Stimulated activated CD4-positive, alpha-beta T cell treated with anti-CD3 and anti-CD28 coated beads, Interleukin-1b, Interleukin-23, amount 100 ng/mL, for 48 hours (primary cell): ENCODE measurements at regions not wholly inside any gene's neighbourhood (a gene's known extent, or its start where the extent isn't known, plus 50 kb on each side); places are given as distances from the start of the nearest gene placed in this dataset.
"Not testable (repeated sequence)": the region's sequence is repeated elsewhere in the genome, so short reads cannot be mapped to it uniquely, and the experiment has no call there.

Experiments used
- DNase-seq: peaks from one replicate; pipeline ENCODE4 v3.0.0-alpha.2; 2020

DNA sequence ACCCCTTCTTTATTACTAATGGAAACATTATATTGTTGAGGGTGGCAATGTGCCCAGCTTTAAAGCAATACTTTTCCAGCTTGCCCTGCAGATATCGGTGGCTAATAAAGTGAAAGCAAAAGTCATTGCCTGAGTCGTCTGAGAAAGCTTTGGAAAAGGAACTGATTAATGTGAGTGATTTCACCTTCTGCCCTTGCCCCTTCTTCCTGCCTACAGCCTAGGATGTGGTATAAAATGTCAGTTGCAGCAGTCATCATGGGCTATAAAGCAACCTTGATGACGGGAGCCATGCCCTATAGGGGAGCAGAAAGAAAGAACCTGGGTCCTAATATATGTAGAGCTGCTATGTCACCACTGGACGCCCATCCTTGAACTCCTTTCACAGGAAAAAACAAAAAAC is 132.4 kb upstream of the USP9X start:
- DNase-seq: peak; percentile 2

DNA sequence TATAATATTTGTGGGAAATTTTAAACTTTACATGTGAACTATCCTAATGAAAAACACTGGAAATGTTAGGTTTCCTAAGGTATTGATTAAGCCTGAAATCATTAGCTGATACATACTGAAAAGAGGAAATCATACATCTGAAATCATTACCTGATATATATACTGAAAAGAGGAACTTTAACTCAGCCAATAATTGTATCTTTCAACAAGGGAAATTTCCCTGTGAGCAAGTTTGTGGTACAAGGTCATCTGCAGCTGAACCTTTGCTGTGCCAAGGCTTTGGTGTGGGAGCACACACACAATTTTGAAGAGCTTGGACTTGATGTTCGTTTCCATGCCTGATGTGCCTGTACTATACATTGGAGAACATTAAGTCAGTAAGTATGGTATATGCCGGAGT is 131.9 kb upstream of the USP9X start:
- no peak for DNase-seq

DNA sequence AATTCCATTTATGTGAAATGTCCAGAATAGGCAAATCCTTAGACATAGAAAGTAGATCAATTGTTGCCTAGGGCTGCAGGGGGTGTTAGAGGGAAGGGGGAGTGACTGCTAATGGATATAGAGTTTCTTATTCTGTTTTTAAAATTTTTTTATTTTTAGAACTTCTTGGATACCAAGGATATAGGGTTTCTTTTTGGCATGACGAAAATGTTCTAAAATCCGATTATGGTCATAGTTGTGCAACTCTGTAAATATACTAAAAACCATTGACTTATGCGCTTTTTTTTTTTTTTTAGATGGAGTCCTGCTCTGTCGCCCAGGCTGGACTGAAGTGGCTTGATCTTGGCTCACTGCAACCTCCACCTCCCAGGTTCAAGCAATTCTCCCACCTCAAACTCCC is 125.2 kb upstream of the USP9X start:
- no peak for DNase-seq

DNA sequence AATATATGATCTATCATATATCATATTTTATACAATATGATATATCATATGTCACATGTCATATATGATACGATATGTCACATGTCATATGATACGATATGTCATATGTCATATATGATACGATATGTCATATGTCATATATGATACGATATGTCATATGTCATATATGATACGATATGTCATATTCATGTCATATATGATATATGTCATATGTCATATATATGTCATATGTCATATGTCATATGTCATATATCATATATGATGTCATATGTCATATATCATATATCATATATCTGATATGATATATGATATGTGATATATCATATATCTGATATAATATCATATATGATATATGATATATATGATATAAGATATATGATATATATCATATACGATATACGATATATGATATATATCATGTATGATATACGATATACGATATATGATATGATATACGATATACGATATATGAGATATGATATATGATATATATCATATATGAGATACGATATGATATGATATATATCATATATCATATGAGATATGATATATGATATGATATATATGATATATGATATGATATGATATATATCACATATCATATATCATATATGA is 122.3 kb upstream of the USP9X start:
- no peak for DNase-seq

- no peak for DNase-seq
Measured at GRCh38 chrX:40964008-40964407, 121.2 kb upstream of the USP9X start.

- no peak for DNase-seq
Measured at GRCh38 chrX:40964633-40965586, 120.3 kb upstream of the USP9X start.

DNA sequence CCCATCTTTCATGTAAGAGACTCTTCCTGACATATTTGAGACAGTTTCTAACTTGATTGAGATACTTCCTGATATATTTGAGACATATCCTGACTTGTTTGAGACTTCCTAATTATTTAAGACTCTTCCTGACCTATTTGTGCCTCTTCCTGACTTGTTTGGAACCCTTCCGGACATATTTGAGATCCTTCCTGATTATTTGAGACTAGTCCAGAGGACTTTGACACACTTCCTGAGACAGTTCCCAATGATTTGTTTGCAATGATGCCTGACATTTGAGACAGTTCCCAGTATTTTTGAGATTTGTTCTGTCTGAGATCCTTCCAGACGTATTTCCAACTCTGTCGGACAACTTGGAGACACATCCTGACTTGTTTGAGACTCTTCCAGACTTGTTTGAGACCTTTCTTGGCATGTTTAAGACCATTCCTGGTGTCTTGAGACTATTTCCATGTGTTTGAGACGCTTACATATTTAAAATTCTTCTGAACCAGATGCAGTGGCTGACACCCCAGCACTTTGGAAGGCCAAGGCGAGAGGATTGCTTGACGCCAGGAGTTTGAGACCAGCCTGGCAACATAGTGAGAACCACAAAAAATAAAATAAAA is 118.9 kb upstream of the USP9X start:
- no peak for DNase-seq

GRCh38 chrX:40968180-40968579 is 117.1 kb upstream of the USP9X start:
- DNase-seq: no peak

- no peak for DNase-seq
Measured at GRCh38 chrX:40971736-40972135, 113.5 kb upstream of the USP9X start.

DNA sequence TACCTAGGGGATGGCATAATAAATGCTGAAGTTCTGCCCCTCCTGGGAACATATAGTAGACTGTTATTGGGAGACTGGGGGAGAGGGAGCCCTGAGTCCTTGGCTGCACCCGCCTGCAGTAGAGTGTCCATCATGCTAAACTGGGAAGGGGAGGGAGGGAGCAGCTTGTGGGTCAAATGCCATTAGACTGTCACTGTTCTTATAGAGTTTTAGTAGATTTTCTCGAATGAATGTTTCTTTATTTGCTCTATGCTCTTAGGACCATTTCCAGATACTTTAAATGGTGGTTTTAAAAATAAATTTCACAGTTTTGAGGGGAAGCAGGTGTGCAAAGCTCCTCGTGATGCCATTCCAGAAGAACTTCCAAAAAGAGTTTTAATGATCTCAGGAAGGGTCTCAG is 111.6 kb upstream of the USP9X start:
- DNase-seq: no peak

DNA sequence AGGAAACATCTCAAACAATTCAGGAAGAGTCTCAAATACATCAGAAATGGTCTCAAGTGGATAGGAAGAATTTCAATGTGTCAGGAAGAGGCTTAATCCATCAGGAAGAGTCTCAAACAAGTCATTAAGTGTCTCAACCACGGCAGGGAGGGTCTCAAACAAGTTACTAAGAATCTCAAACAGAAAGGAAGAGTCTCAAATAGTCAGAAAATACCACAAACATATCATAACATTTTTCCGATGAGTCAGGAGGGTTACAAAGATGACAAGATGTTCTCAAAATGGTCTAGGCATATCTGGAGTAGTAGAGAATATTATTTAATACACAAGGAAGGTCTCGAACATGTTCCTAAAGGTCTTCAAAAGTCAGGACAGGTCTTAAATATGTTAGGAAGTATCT is 109.3 kb upstream of the USP9X start:
- DNase-seq: no peak

GRCh38 chrX:40976981-40977380 is 108.3 kb upstream of the USP9X start:
- no peak for DNase-seq

DNA sequence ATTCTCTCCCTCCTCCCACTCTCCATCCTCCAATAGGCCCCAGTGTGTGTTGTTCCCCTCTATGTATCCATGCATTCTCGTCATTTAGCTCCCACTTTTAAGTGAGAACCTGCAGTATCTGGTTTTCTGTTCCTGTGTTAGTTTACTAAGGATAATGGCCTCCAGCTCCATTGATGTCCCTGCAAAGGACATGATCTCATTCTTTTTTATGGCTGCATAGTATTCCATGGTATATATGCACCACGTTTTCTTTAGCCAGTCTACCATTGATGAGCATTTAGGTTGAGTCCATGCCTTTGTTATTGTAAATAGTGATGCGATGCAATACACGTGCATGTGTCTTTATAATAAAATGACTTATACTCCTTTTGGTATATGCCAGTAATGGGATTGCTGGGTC is 100.3 kb upstream of the USP9X start:
- DNase-seq: no peak

- no peak for DNase-seq
Measured at GRCh38 chrX:40987413-40987812, 97.8 kb upstream of the USP9X start.

GRCh38 chrX:40988100-40988499 is 97.1 kb upstream of the USP9X start:
- DNase-seq: no peak

DNA sequence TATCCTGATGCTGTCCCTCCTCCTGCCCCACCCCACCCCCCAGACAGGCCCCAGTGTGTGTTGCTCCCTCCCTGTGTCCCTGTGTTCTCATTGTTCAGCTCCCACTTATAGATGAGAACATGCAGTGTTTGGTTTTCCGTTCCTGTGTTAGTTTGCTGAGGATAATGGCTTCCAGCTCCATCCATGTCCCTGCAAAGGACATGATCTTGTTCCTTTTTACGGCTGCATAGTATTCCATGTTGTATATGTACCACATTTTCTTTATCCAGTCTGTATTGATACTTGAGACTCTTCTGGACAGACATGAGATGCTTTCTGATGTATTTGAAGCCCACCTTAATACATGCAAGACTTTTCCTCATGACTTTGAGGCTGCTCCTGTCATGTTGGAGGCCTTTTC is 91.8 kb upstream of the USP9X start:
- not testable (repeated sequence) for DNase-seq

- no peak for DNase-seq
Measured at GRCh38 chrX:40996886-40997530, 88.2 kb upstream of the USP9X start.

- no peak for DNase-seq
Measured at GRCh38 chrX:40998123-40998522, 87.1 kb upstream of the USP9X start.

- no peak for DNase-seq
Measured at GRCh38 chrX:41001327-41001726, 83.9 kb upstream of the USP9X start.

DNA sequence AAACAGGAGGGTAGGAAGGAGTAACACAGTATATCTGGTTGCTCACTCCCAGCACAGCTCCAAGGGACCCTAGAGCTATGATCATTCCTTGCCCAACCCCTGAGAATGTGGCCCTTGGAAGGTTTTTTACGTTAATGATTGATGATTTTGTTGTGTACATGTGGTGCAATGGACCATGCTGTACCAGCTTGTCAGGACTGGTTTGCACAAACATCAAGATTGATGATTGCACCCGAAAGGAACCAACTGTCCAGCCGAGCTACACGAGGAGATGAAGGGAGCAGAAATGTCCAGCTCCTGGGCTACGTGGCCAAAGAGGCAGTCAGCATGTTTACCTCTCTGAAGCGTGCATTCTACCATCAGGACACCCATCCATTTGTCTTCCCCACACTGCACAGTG is 83.2 kb upstream of the USP9X start:
- no peak for DNase-seq

- DNase-seq: no peak
Measured at GRCh38 chrX:41003506-41004270, 81.6 kb upstream of the USP9X start.

DNA sequence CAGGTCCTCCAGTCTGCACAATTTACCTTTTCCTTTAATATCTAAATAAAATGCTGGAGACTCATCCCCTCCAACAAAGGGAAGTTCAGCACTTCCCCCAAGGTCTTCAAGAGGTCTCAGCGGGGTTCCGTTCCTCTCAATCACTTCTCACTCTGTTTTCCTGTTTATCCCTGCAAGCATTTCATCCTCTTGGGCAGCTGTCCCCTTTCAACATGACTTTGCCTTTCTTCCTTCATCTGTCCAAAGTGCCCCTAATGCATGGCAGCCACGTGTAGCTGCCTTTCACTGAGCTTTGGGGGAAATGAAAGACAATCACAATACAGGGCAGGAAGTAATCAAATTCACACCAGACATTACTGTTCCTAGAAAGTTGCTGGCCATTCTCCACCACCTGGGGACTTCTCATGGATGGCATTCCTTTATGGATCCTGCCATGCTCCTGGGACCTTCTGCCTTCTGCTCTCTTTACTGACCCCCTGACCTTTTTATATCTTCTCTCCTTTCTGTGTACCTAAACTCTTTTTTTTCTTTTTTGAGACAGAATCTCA is 79.7 kb upstream of the USP9X start:
- no peak for DNase-seq
